Ecto neural progenitor cell (in vitro differentiated cells): ENCODE measurements at regions not wholly inside any gene's neighbourhood (a gene's known extent, or its start where the extent isn't known, plus 50 kb on each side); places are given as distances from the start of the nearest gene placed in this dataset.
"Not testable (repeated sequence)": the region's sequence is repeated elsewhere in the genome, so short reads cannot be mapped to it uniquely, and the experiment has no call there.

Source experiments
- DNase-seq: peaks from one replicate; pipeline ENCODE4 v3.0.0-alpha.2; 2018; ENCODE audit warnings: low spot score

DNA sequence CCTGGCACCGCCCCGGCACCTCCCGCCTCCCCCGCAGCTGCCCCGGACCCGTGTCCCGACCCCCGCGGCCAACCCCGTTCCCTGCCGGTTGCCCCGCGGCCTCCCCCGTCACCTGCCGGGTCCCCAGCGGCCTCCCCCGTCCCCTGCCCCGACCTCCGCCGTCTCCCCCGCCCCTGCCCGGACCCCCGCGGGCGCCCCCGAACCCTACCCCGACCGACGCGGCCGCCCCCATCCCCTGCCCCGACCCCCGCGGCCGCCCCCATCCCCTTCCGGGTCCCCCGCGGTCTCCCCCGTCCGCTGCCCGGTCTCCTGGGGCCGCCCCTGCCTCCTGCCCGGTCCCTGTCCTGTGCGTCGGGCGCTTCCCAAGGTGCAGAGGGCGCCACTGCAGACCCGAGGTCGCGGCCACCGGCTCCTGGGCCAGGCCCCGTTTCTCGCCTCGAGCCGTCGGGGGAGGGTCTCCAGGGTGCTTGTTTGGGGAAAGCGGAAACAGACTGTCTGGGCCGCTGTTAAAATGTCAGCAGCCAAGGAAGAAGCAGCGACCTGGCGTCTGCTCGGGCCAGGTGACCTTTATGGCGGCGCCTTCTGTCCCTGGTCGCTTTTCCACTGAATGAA, 51.6 kb upstream of the APOD start:
- DNase-seq = not testable (repeated sequence)

DNA sequence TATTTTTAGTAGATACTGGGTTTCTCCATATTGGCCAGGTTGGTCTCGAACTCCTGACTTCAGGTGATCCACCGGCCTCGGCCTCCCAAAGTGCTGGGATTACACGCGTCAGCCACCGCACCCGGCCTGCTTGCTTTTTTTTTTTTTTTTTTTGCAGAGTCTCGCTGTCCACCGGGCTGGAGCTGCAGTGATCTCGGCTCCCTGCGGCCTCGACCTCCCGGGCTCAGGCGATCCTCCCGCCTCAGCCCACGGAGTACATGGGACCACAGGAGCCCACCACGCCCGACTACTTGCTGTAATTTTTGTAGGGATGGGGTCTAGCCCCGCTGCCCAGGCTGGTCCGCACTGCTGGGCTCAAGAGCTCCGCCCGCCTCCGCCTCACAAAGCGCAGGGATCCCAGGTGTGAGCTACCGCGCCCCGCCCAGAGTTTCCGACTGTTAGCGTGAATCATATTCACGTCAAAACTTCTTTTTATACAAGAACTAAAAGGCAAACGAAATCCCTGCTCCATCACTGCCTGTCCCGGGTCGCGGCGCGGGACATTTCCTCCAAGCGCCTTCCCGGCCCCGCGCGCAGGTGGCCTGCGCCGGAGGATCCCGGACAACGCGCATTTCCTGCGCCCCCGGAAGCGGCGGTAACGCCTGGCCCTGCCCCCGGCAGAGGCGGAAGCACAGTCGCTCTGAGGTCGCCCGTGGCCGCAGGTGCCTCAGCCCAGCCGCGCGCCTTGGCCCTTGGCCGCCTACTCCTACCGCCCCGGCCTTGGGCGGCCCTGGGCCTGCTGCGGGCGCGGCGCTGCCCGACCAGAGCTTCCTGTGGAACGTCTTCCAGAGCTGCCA, 50.9 kb upstream of the APOD start:
- DNase-seq = not testable (repeated sequence)
